HG03039 (cell line): ENCODE measurements at regions not wholly inside any gene's neighbourhood (a gene's known extent, or its start where the extent isn't known, plus 50 kb on each side); places are given as distances from the start of the nearest gene placed in this dataset.

Experiments
- ATAC-seq: cut with Tn5 transposase; IDR thresholded peaks from one replicate; pipeline ENCODE4 v1.9.1; 2021; ENCODE audit warnings: mild to moderate bottlenecking, moderate library complexity; ENCODE audit not compliant: unreplicated experiment

- no peak for ATAC-seq
Measured at GRCh38 chr10:43943818-43944360, 295.2 kb upstream of the ZNF32 start.

- ATAC-seq: no peak
Measured at GRCh38 chr10:43943119-43943817, 294.6 kb upstream of the ZNF32 start.

GRCh38 chr10:43942096-43942850 is 293.6 kb upstream of the ZNF32 start:
- no peak for ATAC-seq

GRCh38 chr10:43940898-43941837 is 292.5 kb upstream of the ZNF32 start:
- no peak for ATAC-seq

DNA sequence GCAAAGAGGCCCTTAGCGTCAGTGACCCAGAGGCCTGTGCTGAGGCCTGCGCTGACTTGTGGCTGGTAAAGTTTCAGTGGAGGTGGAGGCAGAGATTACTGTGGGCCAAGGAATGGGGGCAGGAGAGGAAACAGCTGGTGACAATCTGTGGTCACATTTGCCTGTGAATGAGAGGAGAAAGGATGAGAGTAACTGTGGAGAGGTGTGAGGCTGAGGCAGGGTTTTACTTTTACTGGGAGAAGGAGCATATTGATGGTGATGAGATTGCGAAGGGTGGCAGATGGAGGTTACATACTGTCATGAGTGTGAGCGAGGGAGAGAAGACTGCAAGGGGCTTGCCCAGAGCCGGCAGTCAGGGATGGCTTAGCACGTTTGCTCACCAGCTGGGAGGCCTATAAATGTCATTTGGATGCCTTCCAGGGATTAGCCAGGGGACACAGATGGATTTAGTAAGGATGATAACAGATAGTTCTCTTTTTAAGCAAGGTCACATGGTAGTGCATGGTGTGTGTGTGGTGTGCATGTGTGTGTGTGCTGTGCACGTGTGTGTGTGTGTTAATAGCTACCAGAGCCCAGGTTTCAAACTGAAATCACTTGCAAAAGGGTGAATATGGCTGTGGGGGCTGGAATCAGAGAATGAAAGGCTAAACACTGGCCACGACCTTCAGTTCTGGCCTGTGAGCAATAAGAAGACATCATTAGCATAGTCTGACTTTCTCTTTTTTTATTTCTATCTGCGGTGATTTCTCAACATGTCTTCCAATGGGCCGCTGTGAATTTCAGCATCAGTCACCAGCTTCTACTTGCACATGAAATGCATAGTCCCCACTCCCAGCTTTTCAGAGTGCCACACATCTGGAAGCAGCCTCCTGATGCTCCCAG is 291.5 kb upstream of the ZNF32 start:
- no peak for ATAC-seq

GRCh38 chr10:43939389-43939938 is 290.8 kb upstream of the ZNF32 start:
- ATAC-seq: no peak

DNA sequence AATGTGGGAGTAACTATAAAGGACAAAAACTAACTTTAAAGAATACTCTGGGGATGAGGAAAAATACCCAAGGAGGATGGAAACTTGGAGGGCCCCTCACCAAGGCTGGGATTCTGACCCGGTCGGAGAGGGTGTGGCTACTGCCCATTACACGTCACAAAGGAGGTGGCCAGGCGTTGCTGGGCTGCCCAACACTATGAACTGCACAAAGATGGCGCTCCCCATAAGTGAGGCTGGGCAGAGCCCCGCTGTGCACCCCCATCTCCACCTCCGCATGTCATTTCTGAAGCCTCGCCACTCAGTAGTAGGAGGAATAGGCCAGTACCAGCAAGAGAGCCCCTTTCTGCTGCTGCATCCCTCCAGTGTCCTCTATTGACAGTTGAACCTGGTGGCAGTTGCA is 290.1 kb upstream of the ZNF32 start:
- no peak for ATAC-seq

DNA sequence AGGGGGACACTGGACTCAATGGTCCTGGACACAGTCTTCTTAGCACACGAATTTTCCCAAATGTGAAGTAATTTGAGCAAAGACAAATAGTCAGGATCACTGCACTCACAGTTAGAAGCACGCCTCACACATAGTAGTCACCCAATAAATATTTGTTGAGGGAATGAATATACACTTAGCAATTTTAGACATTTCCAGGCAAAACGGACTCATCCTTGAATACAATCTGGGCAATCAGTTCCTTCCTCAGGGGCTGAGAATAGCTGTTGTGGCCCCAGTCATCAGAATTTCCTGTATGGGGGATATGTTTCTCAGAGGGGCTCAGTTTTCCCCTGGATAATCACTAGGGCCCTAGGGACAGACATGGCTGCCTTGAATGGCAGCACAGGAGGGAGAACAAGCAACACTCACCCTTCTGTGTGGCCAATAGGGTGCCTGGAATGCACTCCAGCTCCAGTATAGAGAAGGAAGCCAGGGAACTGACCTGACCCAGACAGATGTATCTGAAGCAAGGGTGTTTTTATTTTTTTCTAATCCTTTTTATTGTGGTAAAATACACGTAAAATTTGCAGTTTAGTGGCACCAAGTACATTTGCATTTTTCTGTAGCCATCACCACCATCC is 282.7 kb upstream of the ZNF32 start:
- no peak for ATAC-seq

- ATAC-seq: no peak
Measured at GRCh38 chr10:43930777-43931176, 282.1 kb upstream of the ZNF32 start.

DNA sequence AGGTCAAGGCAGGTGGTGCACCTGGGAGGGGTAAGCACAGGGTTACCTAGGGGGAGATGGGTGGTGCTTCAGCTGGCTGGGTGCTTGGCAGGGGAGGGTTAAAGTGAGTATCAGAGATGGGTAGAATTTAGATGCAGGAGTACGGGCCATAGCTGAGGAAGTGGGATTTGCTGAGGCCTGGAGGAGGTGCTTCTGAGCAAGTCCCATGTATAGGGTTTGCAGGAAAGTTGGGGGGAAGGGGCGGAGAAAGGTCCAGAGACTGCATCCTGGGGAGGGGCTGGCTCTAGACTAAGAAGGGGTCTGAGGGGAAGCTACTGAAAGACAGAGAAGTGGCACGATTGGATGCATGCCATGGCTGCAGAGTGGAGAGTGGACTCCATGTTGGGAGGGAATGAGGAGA is 281.6 kb upstream of the ZNF32 start:
- no peak for ATAC-seq

- ATAC-seq: no peak
Measured at GRCh38 chr10:43929122-43929521, 280.4 kb upstream of the ZNF32 start.

DNA sequence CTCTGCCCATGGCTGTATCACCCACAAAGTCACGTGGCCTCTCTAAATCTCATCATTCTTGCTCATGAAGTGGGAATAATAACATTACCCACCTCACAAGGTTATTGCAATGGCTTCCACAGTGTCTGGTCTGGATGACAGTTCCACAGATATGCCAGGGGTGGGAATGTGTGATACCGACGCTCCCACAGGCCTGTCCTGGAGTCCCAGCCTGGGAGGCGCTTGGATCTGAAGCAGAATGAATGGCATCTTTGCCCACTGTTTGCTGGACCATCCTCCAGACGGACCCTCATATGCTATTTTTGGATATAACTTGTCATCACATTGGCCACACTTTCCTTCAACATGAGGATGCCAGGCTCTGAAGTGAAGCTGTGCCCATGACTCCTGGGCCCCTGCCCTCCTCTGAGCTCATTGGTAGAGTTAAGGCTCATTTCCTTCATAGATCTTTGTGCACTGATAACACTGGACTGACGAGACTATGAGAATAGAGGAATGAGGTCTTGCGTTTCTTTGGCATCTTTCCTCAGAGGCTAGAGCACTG is 279.8 kb upstream of the ZNF32 start:
- no peak for ATAC-seq

- no peak for ATAC-seq
Measured at GRCh38 chr10:43926875-43927406, 278.3 kb upstream of the ZNF32 start.

DNA sequence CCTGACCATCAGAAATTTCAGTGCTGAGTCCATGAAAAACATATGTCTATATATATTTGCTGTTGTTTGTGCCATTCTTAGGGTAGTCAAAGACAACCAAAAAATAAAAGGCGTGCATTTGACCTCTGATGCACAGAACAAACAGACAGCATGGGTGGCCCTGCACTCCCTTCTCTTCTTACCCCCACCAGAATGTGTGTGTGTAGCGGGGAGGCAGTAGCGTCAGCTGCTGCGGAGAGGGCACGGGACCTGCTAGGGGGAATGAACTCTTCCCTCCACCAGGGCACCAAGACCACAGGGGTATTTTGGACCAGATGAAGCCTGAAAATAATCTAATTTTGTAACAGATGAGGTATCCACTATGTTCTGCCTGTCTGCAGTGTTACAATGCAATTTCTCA is 277.7 kb upstream of the ZNF32 start:
- no peak for ATAC-seq

- ATAC-seq: no peak
Measured at GRCh38 chr10:43925793-43926192, 277.1 kb upstream of the ZNF32 start.

GRCh38 chr10:43923328-43923727 is 274.6 kb upstream of the ZNF32 start:
- ATAC-seq: no peak

DNA sequence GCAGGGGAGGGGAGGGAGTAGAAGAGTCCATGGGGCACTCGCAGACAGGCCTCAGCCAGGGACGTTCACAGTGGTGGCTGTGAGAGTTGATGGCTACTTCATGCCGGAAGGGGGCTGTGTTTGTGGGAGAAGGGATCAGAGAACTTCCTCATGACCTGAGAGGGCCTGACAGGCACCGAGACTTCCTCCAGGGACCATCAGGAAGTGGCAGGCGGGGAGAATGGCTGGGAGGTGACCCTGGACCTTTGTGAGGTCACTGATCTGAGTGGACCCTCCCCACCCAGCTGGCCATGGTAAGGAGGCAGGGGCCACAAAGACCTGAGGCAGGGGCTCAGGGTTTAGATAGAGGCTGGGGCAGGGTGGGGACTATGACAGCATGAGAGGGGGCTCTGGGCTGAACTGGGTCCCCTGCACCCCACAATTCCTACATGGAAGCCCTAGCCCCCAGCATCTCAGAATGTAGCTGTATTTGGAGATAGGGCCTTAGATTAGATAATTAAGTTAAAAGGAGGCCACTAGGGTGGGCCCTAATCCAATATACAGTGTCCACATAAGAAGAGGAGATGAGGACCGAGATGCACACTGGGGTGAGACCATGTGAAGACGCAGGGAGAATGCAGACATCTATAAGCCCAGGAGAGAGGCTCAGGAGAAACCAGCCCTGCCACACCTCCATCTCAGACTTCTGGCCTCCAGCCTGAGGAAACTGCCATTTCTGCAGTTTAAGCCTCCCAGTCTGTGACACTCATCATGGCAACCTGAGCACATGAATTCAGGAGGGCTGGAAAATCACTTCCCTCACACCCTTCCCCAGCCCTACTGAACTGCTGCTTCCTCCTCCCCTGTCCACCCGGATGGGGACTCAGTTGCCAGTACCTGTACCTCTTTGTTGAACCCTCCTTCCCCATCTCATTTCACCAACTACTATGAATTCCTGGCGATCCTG is 273.9 kb upstream of the ZNF32 start:
- no peak for ATAC-seq

- ATAC-seq: no peak
Measured at GRCh38 chr10:43921881-43922280, 273.2 kb upstream of the ZNF32 start.
